GM23248 (cell line): ENCODE measurements at regions not wholly inside any gene's neighbourhood (a gene's known extent, or its start where the extent isn't known, plus 50 kb on each side); places are given as distances from the start of the nearest gene placed in this dataset.

Source experiments
- EZH2 ChIP-seq: fragments of 200-600 bp; sonication (generic); IDR thresholded peaks from 2 replicates; pipeline ENCODE4 v1.6.1; 2018; ENCODE audit warnings: antibody characterized with exemption, mild to moderate bottlenecking; ENCODE audit not compliant: insufficient read depth, poor library complexity, severe bottlenecking
- EZH2phosphoT487 ChIP-seq: fragments of 200-600 bp; sonication (generic); IDR thresholded peaks from 2 replicates; pipeline ENCODE4 v1.6.1; 2018; ENCODE audit warnings: antibody characterized with exemption, moderate library complexity, mild to moderate bottlenecking, low read depth; ENCODE audit not compliant: insufficient read depth

GRCh38 chr3:194223951-194224350 is 88.0 kb downstream of the HES1 start:
- TF ChIP-seq EZH2phosphoT487 (no peak), EZH2 (no peak)
